T-cell (primary cell): ENCODE measurements at regions not wholly inside any gene's neighbourhood (a gene's known extent, or its start where the extent isn't known, plus 50 kb on each side); places are given as distances from the start of the nearest gene placed in this dataset.

Experiments used
- ATAC-seq, 4 experiments: fragments of 200-7000 bp in 3 of 4; fragments of 150-1000 bp in 1 of 4; cut with Tn5 transposase; replicated peaks in 1 of 4; 1 replicate in 3 of 4; 2 replicates in 1 of 4; pipeline ENCODE4 v1.10.0; 2021; ENCODE audit warnings: moderate library complexity in 3 of 4, mild to moderate bottlenecking in 2 of 4, moderate number of reproducible peaks in 1 of 4
- CTCF ChIA-PET, 2 donors: fragments of 300-600 bp; sonication (Branson Sonifier 250); formaldehyde crosslinking; loops; one replicate each; lab custom pipeline; 2022; ENCODE audit warnings: antibody characterized with exemption in 2 of 2; lab: Charles Lee
- POLR2A ChIA-PET, 2 donors: fragments of 300-600 bp; sonication (Branson Sonifier 250); formaldehyde crosslinking; loops; one replicate each; lab custom pipeline; 2022; ENCODE audit warnings: antibody characterized with exemption in 2 of 2; lab: Charles Lee
- DNase-seq, 35 experiments: peaks; one replicate each; pipeline versions ENCODE4 v3.0.0 to v3.0.0-alpha.2; 2013 to 2023
- H3K27ac ChIP-seq: one replicate; pipeline ENCODE4 v1.5.1; 2013; ENCODE audit warnings: low read length
- H3K27me3 ChIP-seq, 2 experiments: replicated peaks in 1 of 2; 1 replicate in 1 of 2; 2 replicates in 1 of 2; pipeline versions ENCODE4 v1.6.1 to v1.7.0; 2013; ENCODE audit warnings: low read length in 1 of 2, mixed read lengths in 1 of 2; ENCODE audit not compliant: control insufficient read depth in 2 of 2, insufficient read depth in 2 of 2; ENCODE audit errors: extremely low read depth in 1 of 2
- H3K36me3 ChIP-seq, 2 donors: 1 replicate in 1 of 2; 2 replicates in 1 of 2; pipeline versions ENCODE4 v1.6.1 to v1.7.0; 2013; ENCODE audit warnings: low read length in 1 of 2; ENCODE audit not compliant: control insufficient read depth in 2 of 2, insufficient read depth in 1 of 2; ENCODE audit errors: extremely low read depth in 1 of 2
- H3K4me1 ChIP-seq, 2 experiments: 1 replicate in 1 of 2; 2 replicates in 1 of 2; pipeline versions ENCODE4 v1.6.1 to v1.7.0; 2013; ENCODE audit warnings: low read length in 2 of 2, mixed read lengths in 1 of 2; ENCODE audit not compliant: insufficient read depth in 2 of 2, control insufficient read depth in 1 of 2; ENCODE audit errors: extremely low read depth in 1 of 2
- H3K4me3 ChIP-seq, 2 donors: 1 replicate in 1 of 2; 2 replicates in 1 of 2; pipeline versions ENCODE4 v1.5.1 to v1.7.0; 2013; ENCODE audit warnings: mild to moderate bottlenecking in 2 of 2, low read length in 1 of 2, moderate library complexity in 1 of 2; ENCODE audit not compliant: control insufficient read depth in 1 of 2; ENCODE audit errors: extremely low read depth in 1 of 2
- H3K9me3 ChIP-seq: 2 replicates; pipeline ENCODE4 v1.7.0; 2013
- H3K27ac Mint-ChIP-seq, 2 donors: one replicate each; pipeline ENCODE4 v1.8.0; 2020 to 2021; ENCODE audit warnings: mild to moderate bottlenecking in 2 of 2, mixed read lengths in 2 of 2
- H3K27me3 Mint-ChIP-seq, 2 donors: one replicate each; pipeline ENCODE4 v1.8.0; 2021 to 2022; ENCODE audit warnings: mixed read lengths in 2 of 2
- H3K36me3 Mint-ChIP-seq: one replicate; pipeline ENCODE4 v1.8.0; 2021; ENCODE audit warnings: mixed read lengths
- H3K4me1 Mint-ChIP-seq, 3 donors: one replicate each; pipeline ENCODE4 v1.8.0; 2020 to 2022; ENCODE audit warnings: mixed read lengths in 3 of 3, mild to moderate bottlenecking in 1 of 3
- H3K4me3 Mint-ChIP-seq, 3 donors: one replicate each; pipeline ENCODE4 v1.8.0; 2020 to 2022; ENCODE audit warnings: mild to moderate bottlenecking in 3 of 3, mixed read lengths in 3 of 3, moderate library complexity in 3 of 3
- H3K9me3 Mint-ChIP-seq, 3 donors: one replicate each; pipeline ENCODE4 v1.8.0; 2020 to 2022; ENCODE audit warnings: mixed read lengths in 3 of 3
- WGBS: methylation state at CpG from one replicate; pipeline ENCODE4 v1.1.5; 2013; ENCODE audit warnings: missing lambda C conversion rate; ENCODE audit not compliant: insufficient coverage; 5-methylcytosine and 5-hydroxymethylcytosine counted together

DNA sequence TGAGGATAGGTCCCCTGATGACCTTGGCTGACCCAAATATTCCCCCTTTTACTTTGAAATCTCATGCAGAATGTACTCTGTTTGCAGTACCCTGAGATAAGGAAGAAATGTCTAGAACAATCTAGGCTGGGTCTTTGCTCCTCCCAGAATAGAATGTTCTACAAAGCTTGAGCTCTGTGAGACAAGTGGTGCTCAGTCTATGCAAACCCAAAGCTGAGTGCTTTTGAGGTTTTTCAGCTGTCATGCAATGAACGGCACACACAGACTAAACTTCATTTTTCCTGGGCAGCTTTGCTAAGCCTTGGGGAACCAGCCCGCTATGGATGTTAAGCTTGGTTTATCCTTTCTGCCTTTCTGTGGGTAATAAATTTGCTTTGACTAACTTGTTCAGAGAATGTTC, 513.6 kb downstream of the FAT4 start:
- Histone ChIP-seq H3K4me1 (no peaks in the 10 kb centered on the region), H3K36me3 (no peaks in the 10 kb centered on the region), H3K27me3 (no peaks in the 10 kb centered on the region), H3K27ac (no peak overlapping the region), H3K4me3 (no peak overlapping the region), H3K9me3 (no peaks in the 10 kb centered on the region)
- H3K4me3 Mint-ChIP-seq: no peak overlapping the region
- WGBS: no CpG with 5 or more reads among the region's 2 CpGs
- DNase-seq: no peak
- ATAC-seq: no peak
- H3K27me3 Mint-ChIP-seq: no peaks in the 10 kb centered on the region
- H3K36me3 Mint-ChIP-seq: no peaks in the 10 kb centered on the region
- H3K9me3 Mint-ChIP-seq: peaks cover 4 to 15% (median 9%) of the 10 kb centered on the region in 3 donors
- ChIA-PET POLR2A (no interaction called here), CTCF (no interaction called here)
- H3K27ac Mint-ChIP-seq: no peak overlapping the region
- no peaks in the 10 kb centered on the region for H3K4me1 Mint-ChIP-seq

DNA sequence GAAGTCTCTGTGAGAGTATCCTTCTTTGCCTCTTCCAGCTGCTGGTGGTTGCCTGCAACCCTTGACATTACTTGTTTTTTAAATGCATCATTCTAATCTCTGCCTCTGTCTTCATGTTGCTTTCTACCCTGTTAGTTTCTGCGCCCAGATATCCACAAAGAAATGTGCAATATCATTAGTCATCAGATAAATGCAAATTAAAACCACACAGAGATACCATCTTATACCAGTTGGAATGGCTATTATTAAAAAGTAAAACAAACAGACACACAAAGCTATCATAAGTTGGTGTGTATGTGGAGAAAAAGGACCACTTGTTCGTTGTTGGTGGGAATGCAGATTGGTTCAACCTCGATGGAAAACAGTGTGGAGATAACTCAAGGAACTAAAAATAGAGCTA, 517.4 kb downstream of the FAT4 start:
- H3K36me3 Mint-ChIP-seq: no peaks in the 10 kb centered on the region
- H3K4me1 Mint-ChIP-seq: no peaks in the 10 kb centered on the region
- ChIA-PET CTCF (no interaction called here), POLR2A (no interaction called here)
- no peak overlapping the region for H3K27ac ChIP-seq
- WGBS: no CpG with 5 or more reads among the region's 3 CpGs
- H3K27me3 ChIP-seq: no peaks in the 10 kb centered on the region
- no peaks in the 10 kb centered on the region for H3K36me3 ChIP-seq
- H3K4me3 ChIP-seq: no peak overlapping the region
- no peaks in the 10 kb centered on the region for H3K9me3 ChIP-seq
- no peak for ATAC-seq
- H3K27me3 Mint-ChIP-seq: no peaks in the 10 kb centered on the region
- H3K4me1 ChIP-seq: no peaks in the 10 kb centered on the region
- no peak overlapping the region for H3K27ac Mint-ChIP-seq
- H3K4me3 Mint-ChIP-seq: no peak overlapping the region
- DNase-seq: no peak
- peaks cover 4 to 11% (median 4%) of the 10 kb centered on the region in 3 donors for H3K9me3 Mint-ChIP-seq

DNA sequence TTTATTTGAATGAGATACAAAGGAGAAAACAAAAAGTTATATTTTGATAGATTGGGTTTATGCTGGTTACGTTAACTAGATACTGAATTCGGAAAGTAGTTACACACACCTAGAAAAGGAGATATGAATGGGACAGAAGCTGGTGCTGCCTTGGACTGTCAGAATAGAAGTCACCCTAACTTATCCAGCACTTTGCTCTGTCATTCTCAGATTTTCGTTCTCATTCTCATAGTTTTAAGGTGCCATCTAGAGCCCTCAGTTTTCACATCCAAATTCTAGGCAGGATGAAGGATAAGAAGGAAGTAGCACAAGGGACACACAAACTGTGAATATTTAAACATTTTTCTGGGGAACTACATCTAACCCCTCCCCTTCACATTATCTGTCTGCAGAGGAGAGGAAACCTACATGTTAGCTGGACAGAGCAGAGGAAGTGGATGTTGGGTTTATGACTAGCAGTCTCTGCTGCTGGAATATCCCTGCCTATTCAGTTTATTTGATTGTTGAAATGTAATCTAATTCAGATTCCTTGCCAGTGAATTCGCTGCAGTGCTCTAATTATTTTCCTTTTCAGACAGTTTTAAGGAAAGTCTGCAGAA, 521.9 kb downstream of the FAT4 start:
- H3K27me3 Mint-ChIP-seq: no peaks in the 10 kb centered on the region
- ChIA-PET CTCF (no interaction called here), POLR2A (no interaction called here)
- ATAC-seq: no peak
- no peak overlapping the region for H3K27ac Mint-ChIP-seq
- Histone ChIP-seq H3K9me3 (no peaks in the 10 kb centered on the region), H3K4me3 (no peak overlapping the region), H3K4me1 (no peaks in the 10 kb centered on the region), H3K36me3 (no peaks in the 10 kb centered on the region), H3K27me3 (no peaks in the 10 kb centered on the region), H3K27ac (no peak overlapping the region)
- no CpG with 5 or more reads among the region's 4 CpGs for WGBS
- H3K4me3 Mint-ChIP-seq: no peak overlapping the region
- no peak for DNase-seq
- no peaks in the 10 kb centered on the region for H3K4me1 Mint-ChIP-seq
- peaks cover 4 to 11% (median 6%) of the 10 kb centered on the region in 3 donors for H3K9me3 Mint-ChIP-seq
- no peaks in the 10 kb centered on the region for H3K36me3 Mint-ChIP-seq

DNA sequence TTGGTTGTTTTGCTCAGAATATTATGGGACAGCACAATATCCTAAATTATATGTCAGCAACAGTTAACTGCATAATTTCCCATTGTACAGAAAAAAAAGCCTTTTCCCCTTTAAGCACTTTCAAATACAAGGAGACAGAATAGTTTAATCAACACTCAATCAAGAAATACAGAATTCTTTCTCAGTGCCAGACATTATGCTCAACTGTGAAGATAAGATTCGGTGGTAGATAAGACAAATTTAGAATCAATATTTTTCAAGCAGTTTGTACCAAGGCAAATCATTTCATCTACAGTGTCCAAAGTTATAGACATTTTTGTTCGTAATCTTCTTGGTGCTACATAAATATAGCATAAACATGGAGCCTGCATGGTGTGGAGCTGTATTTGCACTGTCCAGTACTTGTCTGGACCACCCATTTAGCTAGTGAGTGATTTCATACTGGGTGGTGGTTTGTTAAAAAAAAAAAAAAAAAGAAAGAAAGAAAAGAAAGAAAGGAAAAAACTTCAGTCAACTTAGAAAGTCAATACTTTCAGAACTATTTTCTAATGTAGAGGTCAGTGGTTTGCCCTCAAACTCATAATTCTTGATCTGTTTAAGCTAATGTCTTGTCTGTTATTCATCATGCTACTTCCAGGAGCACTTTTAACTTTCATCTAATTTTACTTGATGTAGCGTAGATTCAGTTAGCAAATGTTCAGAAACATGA, 522.9 kb downstream of the FAT4 start:
- Mint-ChIP-seq H3K9me3 (peaks cover 0 to 7% (median 6%) of the 10 kb centered on the region in 3 donors), H3K4me3 (no peak overlapping the region), H3K36me3 (no peaks in the 10 kb centered on the region), H3K4me1 (no peaks in the 10 kb centered on the region), H3K27me3 (no peaks in the 10 kb centered on the region), H3K27ac (no peak overlapping the region)
- ChIA-PET POLR2A (no interaction called here), CTCF (no interaction called here)
- Histone ChIP-seq H3K9me3 (no peaks in the 10 kb centered on the region), H3K27me3 (no peaks in the 10 kb centered on the region), H3K4me3 (no peak overlapping the region), H3K4me1 (no peaks in the 10 kb centered on the region), H3K36me3 (no peaks in the 10 kb centered on the region), H3K27ac (no peak overlapping the region)
- WGBS: no CpG with 5 or more reads among the region's 3 CpGs
- DNase-seq (no peak), ATAC-seq (no peak)

DNA sequence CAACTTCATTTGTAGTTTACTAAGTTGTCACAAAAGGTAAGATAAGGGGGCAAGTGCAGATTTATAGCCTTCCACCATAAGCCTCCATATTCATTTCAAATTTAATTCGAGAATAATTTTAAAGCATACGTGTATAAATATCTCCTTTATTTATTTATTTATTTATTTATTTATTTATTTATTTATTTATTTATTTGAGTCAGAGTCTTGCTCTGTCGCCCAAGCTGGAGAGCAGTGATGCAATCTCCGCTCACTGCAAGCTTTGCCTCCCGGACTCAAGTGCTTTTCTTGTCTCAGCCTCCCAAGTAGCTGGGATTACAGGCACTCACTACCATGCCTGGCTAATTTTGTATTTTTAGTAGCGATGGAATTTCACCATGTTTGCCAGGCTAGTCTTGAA, 523.4 kb downstream of the FAT4 start:
- Histone ChIP-seq H3K9me3 (no peaks in the 10 kb centered on the region), H3K36me3 (no peaks in the 10 kb centered on the region), H3K27me3 (no peaks in the 10 kb centered on the region), H3K4me3 (no peak overlapping the region), H3K4me1 (no peaks in the 10 kb centered on the region), H3K27ac (no peak overlapping the region)
- Mint-ChIP-seq H3K27ac (no peak overlapping the region), H3K27me3 (no peaks in the 10 kb centered on the region), H3K36me3 (no peaks in the 10 kb centered on the region), H3K4me3 (no peak overlapping the region), H3K4me1 (no peaks in the 10 kb centered on the region), H3K9me3 (peaks cover 0 to 7% (median 4%) of the 10 kb centered on the region in 3 donors)
- CTCF ChIA-PET: no interaction called here
- ATAC-seq: no peak
- 100% methylated on average over 1 of the region's 6 CpGs for WGBS
- POLR2A ChIA-PET: no interaction called here
- DNase-seq: no peak

DNA sequence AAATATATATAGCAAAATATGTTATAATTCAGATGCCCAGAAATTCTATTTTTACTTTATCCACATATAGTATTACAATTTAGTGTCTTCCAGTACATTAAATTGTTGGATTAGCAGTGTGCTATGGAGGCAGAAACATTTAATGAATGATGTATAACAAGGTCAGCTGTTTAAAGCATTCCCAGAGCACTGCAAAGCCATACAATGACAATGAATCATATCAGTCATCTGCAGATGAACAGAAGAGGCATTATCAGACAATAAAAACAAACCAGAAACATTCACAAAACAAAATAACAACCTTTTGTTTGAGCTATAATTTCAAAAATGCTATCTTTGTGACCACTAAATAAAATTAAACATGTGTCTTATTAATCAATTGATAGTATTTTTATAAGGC, 524.2 kb downstream of the FAT4 start:
- DNase-seq: no peak
- Histone ChIP-seq H3K4me3 (no peak overlapping the region), H3K9me3 (no peaks in the 10 kb centered on the region), H3K27me3 (no peaks in the 10 kb centered on the region), H3K4me1 (no peaks in the 10 kb centered on the region), H3K27ac (no peak overlapping the region), H3K36me3 (no peaks in the 10 kb centered on the region)
- H3K27me3 Mint-ChIP-seq: no peaks in the 10 kb centered on the region
- ChIA-PET CTCF (no interaction called here), POLR2A (no interaction called here)
- no peaks in the 10 kb centered on the region for H3K36me3 Mint-ChIP-seq
- H3K27ac Mint-ChIP-seq: no peak overlapping the region
- H3K4me1 Mint-ChIP-seq: no peaks in the 10 kb centered on the region
- no peak overlapping the region for H3K4me3 Mint-ChIP-seq
- H3K9me3 Mint-ChIP-seq: peaks cover 4 to 7% (median 4%) of the 10 kb centered on the region in 3 donors
- ATAC-seq: no peak
